HG02938 (cell line): ENCODE measurements at regions not wholly inside any gene's neighbourhood (a gene's known extent, or its start where the extent isn't known, plus 50 kb on each side); places are given as distances from the start of the nearest gene placed in this dataset.
A peak's percentile ranks its signal among the peaks of the same experiment; 100 is the strongest.
"Not testable (repeated sequence)": the region's sequence is repeated elsewhere in the genome, so short reads cannot be mapped to it uniquely, and the experiment has no call there.

ENCODE experiments used
- ATAC-seq: cut with Tn5 transposase; IDR thresholded peaks from one replicate; pipeline ENCODE4 v1.9.1; 2021; ENCODE audit warnings: mild to moderate bottlenecking, moderate library complexity; ENCODE audit not compliant: unreplicated experiment

DNA sequence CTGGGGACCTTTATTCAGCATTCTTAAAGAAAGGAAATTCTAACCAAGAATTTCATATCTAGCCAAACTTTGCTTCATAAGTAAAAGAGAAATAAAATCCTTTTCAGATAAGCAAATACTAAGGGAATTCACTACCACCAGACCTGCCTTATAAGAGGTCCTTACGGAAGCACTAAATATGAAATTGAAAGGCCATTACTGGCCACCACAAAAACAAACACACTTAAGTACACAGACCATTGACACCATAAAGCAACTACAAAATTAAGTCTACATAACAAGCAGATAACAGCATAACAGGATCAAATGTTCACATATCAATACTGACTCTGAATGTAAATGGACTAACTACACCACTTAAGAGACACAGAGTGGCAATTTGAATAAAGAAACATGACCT, 361.4 kb upstream of the POU5F2 start:
- no peak for ATAC-seq

DNA sequence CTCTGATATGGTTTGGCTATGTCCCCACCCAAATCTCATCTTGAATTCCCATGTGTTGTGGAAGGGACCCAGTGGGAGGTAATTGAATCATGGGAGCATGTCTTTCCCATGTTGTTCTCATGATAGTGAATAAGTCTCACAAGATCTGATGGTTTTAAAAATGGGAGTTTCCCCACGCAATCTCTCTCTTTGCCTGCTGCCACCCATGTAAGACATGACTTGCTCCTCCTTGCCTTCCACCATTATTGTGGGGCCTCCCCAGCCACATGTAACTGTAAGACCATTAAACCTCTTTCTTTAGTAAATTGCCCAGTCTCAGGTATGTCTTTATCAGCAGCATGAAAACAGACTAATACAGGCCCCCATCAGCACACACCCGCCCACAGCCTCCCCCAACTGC, 356.0 kb upstream of the POU5F2 start:
- ATAC-seq, result not testable (repeated sequence)

DNA sequence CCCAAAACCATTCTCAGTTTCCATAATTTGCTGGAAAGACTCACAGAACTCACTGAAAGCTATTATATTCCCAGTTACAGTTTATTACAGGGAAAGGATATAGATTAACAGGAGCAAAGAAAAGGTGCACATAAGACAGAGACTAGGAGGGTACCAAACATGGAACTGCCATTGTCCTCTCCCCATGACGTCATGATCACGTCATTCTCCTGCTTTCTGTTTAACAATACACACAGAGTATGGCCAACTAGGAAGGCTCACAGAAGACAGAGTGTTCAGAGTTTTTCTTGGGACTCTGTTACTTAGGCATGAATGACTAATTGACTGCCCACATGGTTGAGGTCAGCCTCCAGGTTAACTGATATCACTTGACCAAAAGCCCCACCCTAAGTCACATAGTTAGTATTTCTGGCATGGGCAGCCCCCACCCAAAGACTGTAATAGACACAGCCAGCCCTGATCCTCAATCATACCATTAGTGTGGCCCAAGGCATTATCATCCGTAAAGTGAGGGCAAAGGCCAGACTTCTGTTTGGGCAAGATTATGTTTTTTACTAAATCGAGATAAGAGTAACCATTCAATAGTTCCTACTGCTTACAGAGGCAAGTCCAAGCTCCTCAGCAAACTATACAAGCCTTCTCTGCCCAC, 353.5 kb upstream of the POU5F2 start:
- no peak for ATAC-seq

DNA sequence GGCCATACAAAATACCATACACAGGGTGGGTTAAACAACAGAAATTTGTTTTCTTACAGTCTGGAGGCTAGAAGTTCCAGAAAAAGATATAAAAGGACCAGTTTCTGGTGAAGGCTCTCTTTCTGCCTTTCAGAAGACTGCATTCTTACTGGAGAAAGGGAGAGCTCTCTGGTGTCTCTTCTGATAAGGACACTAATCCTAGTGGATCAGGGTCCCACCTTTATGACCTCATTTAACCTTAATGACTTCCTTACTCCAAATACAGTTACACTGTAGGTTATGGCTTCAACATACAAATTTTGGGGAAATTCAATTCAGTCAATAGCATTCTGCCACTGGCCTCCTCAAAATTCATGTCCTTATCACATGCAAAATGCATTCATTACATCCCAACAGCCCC, 351.9 kb upstream of the POU5F2 start:
- ATAC-seq, result no peak

GRCh38 chr5:94086635-94087034, 345.2 kb upstream of the POU5F2 start:
- ATAC-seq, result not testable (repeated sequence)

DNA sequence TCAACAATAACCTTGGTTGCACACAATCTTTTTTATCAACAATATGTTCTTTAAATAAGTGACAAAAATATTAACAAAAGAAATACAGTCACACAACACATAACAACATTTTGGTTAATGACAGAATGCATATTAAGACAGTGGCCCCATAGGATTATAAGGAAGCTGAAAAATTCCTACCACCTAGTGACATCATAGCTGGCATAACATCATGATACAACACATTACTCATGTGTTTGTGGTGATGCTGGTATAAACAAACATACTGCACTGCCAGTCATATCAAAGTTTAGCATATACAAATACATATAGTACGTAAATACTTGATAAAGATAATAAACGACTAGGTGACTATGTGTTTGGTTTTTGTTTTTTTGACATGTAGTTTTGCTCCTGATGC, 344.8 kb upstream of the POU5F2 start:
- no peak for ATAC-seq

- no peak for ATAC-seq
Measured at GRCh38 chr5:94082405-94082804, 341.0 kb upstream of the POU5F2 start.

GRCh38 chr5:94081088-94081487, 339.7 kb upstream of the POU5F2 start:
- ATAC-seq, result no peak

GRCh38 chr5:94080390-94080789, 339.0 kb upstream of the POU5F2 start:
- no peak for ATAC-seq

DNA sequence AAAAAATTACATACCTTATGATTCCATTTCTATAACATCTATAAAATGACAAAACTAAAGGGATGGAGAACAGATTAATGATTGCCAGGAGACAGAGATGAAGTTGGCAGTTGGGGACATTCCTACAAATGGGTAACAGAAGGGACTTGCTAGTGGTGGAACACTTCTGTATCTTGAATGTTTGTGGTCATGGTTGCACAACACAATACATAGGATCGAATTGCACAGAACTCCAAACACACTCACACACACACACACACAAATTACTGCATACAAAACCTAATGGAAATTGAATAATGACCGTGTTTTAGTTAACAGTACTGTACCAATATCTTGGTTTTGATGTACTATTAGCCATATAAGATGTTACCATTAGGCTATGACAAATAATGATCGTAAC, 330.7 kb upstream of the POU5F2 start:
- ATAC-seq, result no peak

- ATAC-seq, result no peak
Measured at GRCh38 chr5:94066437-94067207, 325.2 kb upstream of the POU5F2 start.

GRCh38 chr5:94064025-94064424, 322.6 kb upstream of the POU5F2 start:
- no peak for ATAC-seq

DNA sequence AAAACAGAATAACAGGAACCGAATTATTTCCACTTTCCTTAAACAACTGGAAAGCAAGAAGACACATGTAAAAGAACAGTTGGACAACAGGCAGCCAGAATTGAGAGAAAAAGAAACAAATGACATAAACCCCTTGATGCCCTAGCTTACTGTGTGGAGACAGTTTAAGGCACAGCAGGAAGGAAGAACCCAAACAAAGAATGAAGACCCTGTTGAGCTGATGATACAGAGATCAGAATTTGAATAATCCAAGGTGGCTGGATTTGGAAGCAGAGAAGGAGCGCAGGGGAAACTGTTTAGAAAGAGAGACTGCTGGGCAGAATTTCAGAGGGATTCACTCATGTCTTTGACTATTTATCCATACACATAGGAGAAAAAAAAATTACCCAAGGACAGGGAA, 316.3 kb upstream of the POU5F2 start:
- no peak for ATAC-seq

DNA sequence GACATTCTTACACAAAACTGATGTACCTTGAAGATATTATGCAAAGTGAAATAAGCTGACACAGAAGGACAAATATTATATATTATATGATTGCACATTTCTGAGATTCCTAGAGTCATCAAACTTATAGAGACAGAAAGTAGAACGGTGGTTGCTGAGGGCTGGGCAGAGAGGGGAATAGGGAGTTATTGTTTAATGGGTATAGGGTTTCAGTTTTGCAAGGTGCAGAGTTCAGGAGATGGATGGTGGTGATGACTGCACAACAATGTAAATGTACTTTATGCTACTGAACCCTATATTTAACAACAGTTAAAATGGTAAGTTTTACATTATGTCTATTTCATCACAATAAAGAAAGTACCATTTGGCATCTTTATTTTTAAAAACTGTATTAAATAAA, 315.8 kb upstream of the POU5F2 start:
- ATAC-seq, result no peak

- peak; percentile 41 for ATAC-seq
Measured at GRCh38 chr5:94049307-94049922, 308.0 kb upstream of the POU5F2 start.

DNA sequence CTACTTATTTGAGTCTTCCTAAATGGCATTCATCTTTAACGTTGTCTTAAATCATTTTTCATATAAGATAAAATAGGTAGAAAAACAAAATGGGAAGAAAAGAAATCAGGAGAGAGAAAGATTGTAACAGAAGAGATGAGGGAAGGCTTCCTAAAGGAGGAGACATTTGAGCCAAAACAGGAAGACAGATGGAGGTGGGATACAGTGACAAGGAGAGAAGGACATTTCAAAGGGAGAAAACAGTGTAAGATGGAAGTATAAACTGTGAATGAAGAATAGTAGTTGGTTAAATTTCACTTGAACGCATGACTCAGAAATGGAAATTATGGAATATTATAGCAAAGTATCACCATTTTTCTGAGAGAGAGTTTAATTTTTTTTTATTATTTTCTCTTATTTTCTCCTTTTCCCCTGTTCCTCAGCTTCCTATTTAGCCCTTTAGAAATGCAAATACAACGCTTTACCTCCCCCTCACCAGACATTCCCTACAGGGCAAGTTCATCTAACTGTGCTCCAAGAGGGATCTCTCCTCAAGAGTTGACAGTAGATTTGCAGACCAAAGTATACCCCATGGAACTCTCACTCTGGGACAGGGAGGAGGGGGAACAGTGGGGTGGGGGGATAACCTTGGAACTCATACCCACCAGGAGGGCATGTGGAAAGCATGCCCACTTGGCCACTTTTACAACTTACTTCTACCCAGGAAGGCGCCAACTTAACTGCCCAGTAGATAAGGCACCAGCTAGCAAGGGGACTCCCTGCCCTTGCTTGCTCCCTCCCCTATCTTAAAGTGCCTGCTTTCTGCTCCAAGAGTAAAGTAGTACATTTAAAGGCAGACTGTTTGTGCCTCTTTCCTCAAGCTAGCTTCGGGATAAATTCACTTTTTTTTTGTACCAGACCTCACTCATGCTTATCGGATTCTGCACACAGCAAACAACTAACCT, 304.7 kb upstream of the POU5F2 start:
- ATAC-seq, result no peak

GRCh38 chr5:94043311-94043710, 301.9 kb upstream of the POU5F2 start:
- ATAC-seq, result no peak

DNA sequence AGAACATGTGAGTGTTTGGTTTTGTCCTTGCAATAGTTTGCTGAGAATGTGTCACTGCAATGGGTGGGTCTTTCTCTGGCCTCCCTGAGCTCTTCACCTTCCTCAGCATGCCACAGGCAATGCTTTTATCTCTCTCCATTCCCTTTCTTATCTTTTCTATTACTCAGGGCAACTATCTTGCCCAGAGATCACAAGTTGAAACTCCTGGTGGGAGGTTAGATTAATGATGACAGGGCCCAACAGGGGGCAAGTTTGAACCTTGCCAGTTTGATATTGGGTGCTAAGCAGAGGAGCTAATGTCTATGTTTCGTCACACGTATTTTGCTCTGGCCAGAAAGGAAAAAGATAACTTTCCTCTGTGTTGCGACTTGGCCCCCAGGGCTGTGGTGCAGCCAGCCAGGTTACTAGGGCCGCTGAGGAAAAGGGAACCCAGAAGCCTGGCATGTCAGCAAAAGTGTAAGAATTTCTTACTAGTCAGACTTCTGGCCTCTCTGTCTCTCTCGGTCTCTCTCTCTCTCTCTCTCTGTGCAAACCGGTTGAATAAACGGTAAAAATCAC, 299.3 kb upstream of the POU5F2 start:
- ATAC-seq, result no peak

- ATAC-seq, result no peak
Measured at GRCh38 chr5:94039101-94039500, 297.7 kb upstream of the POU5F2 start.

DNA sequence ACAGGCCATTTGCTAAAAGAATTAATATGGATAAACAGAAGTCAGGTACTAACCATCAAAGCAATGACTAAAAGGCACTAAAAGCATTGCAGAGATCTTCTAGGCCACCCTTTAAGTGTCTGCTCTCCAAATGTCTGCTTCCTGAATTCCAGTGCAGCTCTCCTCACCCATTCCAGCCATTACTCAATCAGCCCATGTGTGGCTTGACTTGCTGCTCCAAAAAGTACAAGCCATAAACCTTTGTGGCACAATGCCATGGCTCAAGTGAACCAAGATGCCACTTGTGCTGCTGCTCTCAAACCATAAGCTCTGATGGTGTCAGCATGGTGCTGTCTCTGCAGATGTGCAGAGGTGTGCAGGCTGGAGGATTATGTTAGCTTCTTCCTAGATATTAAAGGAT, 290.2 kb upstream of the POU5F2 start:
- no peak for ATAC-seq

GRCh38 chr5:94028001-94028400, 286.6 kb upstream of the POU5F2 start:
- no peak for ATAC-seq
